Embryonic facial prominence (tissue), 1 donor: ENCODE measurements at regions not wholly inside any gene's neighbourhood (a gene's known extent, or its start where the extent isn't known, plus 50 kb on each side); places are given as distances from the start of the nearest gene placed in this dataset.

Experiments
- DNase-seq: peaks from one replicate; pipeline ENCODE4 v3.0.0-alpha.2; 2016; ENCODE audit errors: extremely low spot score

- DNase-seq: no peak
Observed at GRCh38 chr6:16078064-16078463, 50.8 kb upstream of the MYLIP start.

GRCh38 chr6:16069671-16070070 is 59.2 kb upstream of the MYLIP start:
- no peak for DNase-seq

- DNase-seq: no peak
Observed at GRCh38 chr6:16069222-16069621, 59.7 kb upstream of the MYLIP start.

- DNase-seq: no peak
Observed at GRCh38 chr6:16067568-16067967, 61.3 kb upstream of the MYLIP start.

GRCh38 chr6:16064671-16065072 is 64.2 kb upstream of the MYLIP start:
- DNase-seq: no peak

GRCh38 chr6:16063580-16063979 is 65.3 kb upstream of the MYLIP start:
- DNase-seq: no peak

GRCh38 chr6:16061818-16062217 is 67.1 kb upstream of the MYLIP start:
- DNase-seq: no peak

- DNase-seq: no peak
Observed at GRCh38 chr6:16060039-16060438, 68.8 kb upstream of the MYLIP start.

GRCh38 chr6:16059496-16059895 is 69.4 kb upstream of the MYLIP start:
- no peak for DNase-seq

GRCh38 chr6:16058929-16059345 is 69.9 kb upstream of the MYLIP start:
- no peak for DNase-seq

- no peak for DNase-seq
Observed at GRCh38 chr6:16058201-16058928, 70.5 kb upstream of the MYLIP start.

- no peak for DNase-seq
Observed at GRCh38 chr6:16057446-16057845, 71.4 kb upstream of the MYLIP start.

- no peak for DNase-seq
Observed at GRCh38 chr6:16056263-16056870, 72.5 kb upstream of the MYLIP start.

- DNase-seq: no peak
Observed at GRCh38 chr6:16055852-16056251, 73.0 kb upstream of the MYLIP start.

- no peak for DNase-seq
Observed at GRCh38 chr6:16049168-16049567, 79.7 kb upstream of the MYLIP start.

GRCh38 chr6:16048221-16048620 is 80.7 kb upstream of the MYLIP start:
- no peak for DNase-seq

GRCh38 chr6:16047435-16047990 is 81.4 kb upstream of the MYLIP start:
- DNase-seq: no peak

GRCh38 chr6:16045238-16045637 is 83.6 kb upstream of the MYLIP start:
- DNase-seq: no peak

GRCh38 chr6:16044211-16044643 is 84.7 kb upstream of the MYLIP start:
- DNase-seq: no peak

- DNase-seq: no peak
Observed at GRCh38 chr6:16043171-16044135, 85.4 kb upstream of the MYLIP start.

GRCh38 chr6:16042751-16043150 is 86.1 kb upstream of the MYLIP start:
- DNase-seq: no peak

GRCh38 chr6:16041327-16041726 is 87.6 kb upstream of the MYLIP start:
- no peak for DNase-seq
